ENCODE measurements at regions not wholly inside any gene's neighbourhood (a gene's known extent, or its start where the extent isn't known, plus 50 kb on each side); places are given as distances from the start of the nearest gene placed in this dataset.

GRCh38 chr10:36236931-36237330 is 594.8 kb upstream of the FZD8 start (continued):
- TF ChIP-seq GTF2F1 (IDR thresholded peaks at IDR 0.05; ENCODE audit: borderline replicate concordance, low read depth, low read length) (no peak), POU5F1 (IDR thresholded peaks at IDR 0.05; ENCODE audit: low read depth, low read length) (no peak), CHD7 (IDR thresholded peaks at IDR 0.05; ENCODE audit: insufficient replicate concordance, low read length) (no peak), POLR2AphosphoS5 (IDR thresholded peaks at IDR 0.05; ENCODE audit: low read depth, low read length) (no peak), TCF12 (IDR thresholded peaks at IDR 0.05; ENCODE audit: low read depth, low read length) (no peak)
